ENCODE measurements at regions not wholly inside any gene's neighbourhood (a gene's known extent, or its start where the extent isn't known, plus 50 kb on each side); places are given as distances from the start of the nearest gene placed in this dataset.
A peak's percentile ranks its signal among the peaks of the same experiment; 100 is the strongest.

DNA sequence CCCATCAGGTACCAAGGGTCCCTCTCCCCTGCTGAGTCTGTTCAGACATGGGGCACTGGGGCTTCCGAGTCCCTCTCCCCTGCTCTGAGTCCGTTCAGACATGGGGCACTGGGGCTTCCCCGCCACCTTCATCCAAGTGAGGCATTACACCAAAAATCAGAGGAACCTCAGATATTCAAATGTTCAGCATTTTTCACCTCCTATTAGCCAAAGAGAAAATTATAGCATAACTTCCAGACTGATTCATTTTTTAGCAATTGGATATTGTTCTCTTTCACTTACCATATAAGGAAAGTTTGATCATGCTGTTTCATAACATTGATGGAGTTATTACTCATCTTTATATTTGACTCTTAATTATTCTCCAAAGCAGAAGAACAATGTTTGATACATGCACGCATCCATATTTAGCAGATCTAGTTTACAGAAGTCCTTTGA lies 213.9 kb downstream of the MTHFS start:
- Histone ChIP-seq H3K27me3 (ENCODE audit: low read depth, low read length) (no peaks in the 10 kb centered on the region), H3K36me3 (replicated peaks; ENCODE audit: low read depth, low read length) (no peaks in the 10 kb centered on the region), H3K79me2 (ENCODE audit: low read length) (no peaks in the 10 kb centered on the region), H2AFZ (ENCODE audit: low read depth, low read length) (peak overlapping the region; percentile 77), H3K9ac (ENCODE audit: low read length) (peak overlapping the region; percentile 68), H3K4me3 (ENCODE audit: low read length) (peak overlapping the region; percentile 55), H3K4me2 (ENCODE audit: low read length) (peak overlapping the region; percentile 78), H3K9me3 (ENCODE audit: insufficient read depth, low read length) (no peaks in the 10 kb centered on the region), H4K20me1 (ENCODE audit: insufficient read depth, low read length) (no peaks in the 10 kb centered on the region), H3K4me1 (ENCODE audit: low read length) (peaks cover 57% of the 10 kb centered on the region), H3K27ac (ENCODE audit: low read length) (peak overlapping the region; percentile 64)
- TF ChIP-seq EZH2phosphoT487 (IDR thresholded peaks at IDR 0.05; ENCODE audit: low read depth), result no peak
- TF ChIP-seq, protein P1, sequence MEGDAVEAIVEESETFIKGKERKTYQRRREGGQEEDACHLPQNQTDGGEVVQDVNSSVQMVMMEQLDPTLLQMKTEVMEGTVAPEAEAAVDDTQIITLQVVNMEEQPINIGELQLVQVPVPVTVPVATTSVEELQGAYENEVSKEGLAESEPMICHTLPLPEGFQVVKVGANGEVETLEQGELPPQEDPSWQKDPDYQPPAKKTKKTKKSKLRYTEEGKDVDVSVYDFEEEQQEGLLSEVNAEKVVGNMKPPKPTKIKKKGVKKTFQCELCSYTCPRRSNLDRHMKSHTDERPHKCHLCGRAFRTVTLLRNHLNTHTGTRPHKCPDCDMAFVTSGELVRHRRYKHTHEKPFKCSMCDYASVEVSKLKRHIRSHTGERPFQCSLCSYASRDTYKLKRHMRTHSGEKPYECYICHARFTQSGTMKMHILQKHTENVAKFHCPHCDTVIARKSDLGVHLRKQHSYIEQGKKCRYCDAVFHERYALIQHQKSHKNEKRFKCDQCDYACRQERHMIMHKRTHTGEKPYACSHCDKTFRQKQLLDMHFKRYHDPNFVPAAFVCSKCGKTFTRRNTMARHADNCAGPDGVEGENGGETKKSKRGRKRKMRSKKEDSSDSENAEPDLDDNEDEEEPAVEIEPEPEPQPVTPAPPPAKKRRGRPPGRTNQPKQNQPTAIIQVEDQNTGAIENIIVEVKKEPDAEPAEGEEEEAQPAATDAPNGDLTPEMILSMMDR (IDR thresholded peaks at IDR 0.05; ENCODE audit: low read depth, low read length), result no peak

DNA sequence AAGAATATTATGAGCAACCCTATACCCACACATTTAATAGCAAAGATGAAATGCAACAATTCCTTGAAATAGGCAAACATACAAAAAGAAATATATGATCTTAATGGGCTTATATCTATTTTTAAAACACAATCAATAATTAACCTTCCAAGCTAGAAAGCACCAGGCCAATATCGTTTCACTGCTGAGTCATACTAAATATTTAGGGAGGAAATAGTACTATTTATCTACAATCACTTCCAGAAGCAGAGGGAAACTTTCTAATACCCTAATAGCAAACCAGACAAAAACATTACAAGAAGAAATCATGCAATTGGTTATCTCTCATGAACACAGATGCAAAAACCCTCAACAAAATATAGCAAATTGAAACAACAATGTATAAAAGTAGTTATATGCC lies 207.8 kb downstream of the MTHFS start:
- H2AFZ ChIP-seq (ENCODE audit: low read depth, low read length), result no peak overlapping the region
- TF ChIP-seq, protein P1 (IDR thresholded peaks at IDR 0.05; ENCODE audit: low read depth, low read length), result no peak
- TF ChIP-seq EZH2phosphoT487 (IDR thresholded peaks at IDR 0.05; ENCODE audit: low read depth), result no peak
- no peaks in the 10 kb centered on the region for H4K20me1 ChIP-seq (ENCODE audit: insufficient read depth, low read length)
- no peak overlapping the region; the same call in 1 of the 2 replicates for H3K9ac ChIP-seq (ENCODE audit: low read length)
- no peaks in the 10 kb centered on the region for H3K27me3 ChIP-seq (ENCODE audit: low read depth, low read length)
- H3K9me3 ChIP-seq (ENCODE audit: insufficient read depth, low read length), result no peaks in the 10 kb centered on the region
- H3K79me2 ChIP-seq (ENCODE audit: low read length), result no peaks in the 10 kb centered on the region
- peak overlapping the region; percentile 51 for H3K27ac ChIP-seq (ENCODE audit: low read length)
- peak overlapping the region; percentile 17 for H3K4me3 ChIP-seq (ENCODE audit: low read length)
- peaks cover 23% of the 10 kb centered on the region for H3K4me1 ChIP-seq (ENCODE audit: low read length)
- peak overlapping the region; percentile 66 for H3K4me2 ChIP-seq (ENCODE audit: low read length)
- H3K36me3 ChIP-seq (replicated peaks; ENCODE audit: low read depth, low read length), result no peaks in the 10 kb centered on the region

DNA sequence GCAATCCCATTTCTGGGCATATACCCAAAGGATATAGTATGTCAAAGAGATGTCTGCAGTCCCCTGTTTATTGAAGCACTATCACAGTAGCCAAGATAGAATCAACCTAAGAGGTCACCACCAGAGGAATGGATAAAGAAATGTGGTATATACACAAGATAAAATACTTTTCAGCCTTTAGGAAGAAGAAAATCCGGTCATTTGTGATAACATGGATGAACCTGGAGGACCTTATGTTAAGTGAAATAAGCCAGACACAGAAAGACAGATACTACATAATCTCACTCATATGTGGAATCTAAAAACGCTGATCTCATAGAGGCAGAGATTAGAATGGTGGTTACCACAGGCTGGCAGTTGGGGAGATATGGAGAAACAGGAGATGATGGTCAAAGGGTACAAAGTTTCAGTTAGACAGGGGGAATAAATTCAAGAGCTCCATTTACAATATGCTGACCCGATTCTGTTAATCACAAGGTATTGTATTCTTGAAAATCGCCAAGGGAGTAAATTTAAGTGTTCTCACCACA lies 195.8 kb downstream of the MTHFS start:
- Histone ChIP-seq H3K36me3 (replicated peaks; ENCODE audit: low read depth, low read length) (no peaks in the 10 kb centered on the region), H3K4me3 (ENCODE audit: low read length) (no peak overlapping the region), H4K20me1 (ENCODE audit: insufficient read depth, low read length) (no peaks in the 10 kb centered on the region), H2AFZ (ENCODE audit: low read depth, low read length) (no peak overlapping the region), H3K27ac (ENCODE audit: low read length) (no peak overlapping the region), H3K27me3 (ENCODE audit: low read depth, low read length) (no peaks in the 10 kb centered on the region), H3K9me3 (ENCODE audit: insufficient read depth, low read length) (no peaks in the 10 kb centered on the region), H3K4me2 (ENCODE audit: low read length) (no peak overlapping the region), H3K79me2 (ENCODE audit: low read length) (no peaks in the 10 kb centered on the region), H3K4me1 (ENCODE audit: low read length) (peaks cover 4% of the 10 kb centered on the region; the same call in 1 of the 2 replicates), H3K9ac (ENCODE audit: low read length) (no peak overlapping the region)
- TF ChIP-seq, protein P1 (IDR thresholded peaks at IDR 0.05; ENCODE audit: low read depth, low read length), result no peak
- no peak for TF ChIP-seq EZH2phosphoT487 (IDR thresholded peaks at IDR 0.05; ENCODE audit: low read depth)

DNA sequence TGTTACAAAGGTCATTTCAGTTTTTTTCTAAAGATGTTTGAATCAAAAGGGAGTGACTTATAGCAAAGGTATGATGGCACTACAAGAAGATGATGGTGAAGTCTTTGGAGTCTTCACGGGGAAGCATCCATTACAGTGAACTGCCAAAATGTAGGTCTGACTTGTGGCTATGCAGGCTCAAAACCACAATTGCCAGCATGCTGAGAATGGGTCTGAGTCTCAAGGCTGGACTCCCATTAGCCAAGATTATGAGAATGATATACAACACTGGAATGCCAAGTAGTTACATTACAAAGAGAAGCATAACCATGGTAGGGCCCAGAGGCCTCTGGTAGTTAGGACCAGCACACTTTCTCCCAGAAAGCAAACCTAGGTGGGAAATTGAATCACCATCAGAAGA lies 194.2 kb downstream of the MTHFS start:
- no peak overlapping the region for H3K4me2 ChIP-seq (ENCODE audit: low read length)
- peaks cover 4% of the 10 kb centered on the region; the same call in 1 of the 2 replicates for H3K4me1 ChIP-seq (ENCODE audit: low read length)

More for the DNA sequence above, 194.2 kb downstream of the MTHFS start:
- Histone ChIP-seq H3K27ac (ENCODE audit: low read length) (no peak overlapping the region), H3K36me3 (replicated peaks; ENCODE audit: low read depth, low read length) (no peaks in the 10 kb centered on the region), H2AFZ (ENCODE audit: low read depth, low read length) (no peak overlapping the region), H3K79me2 (ENCODE audit: low read length) (no peaks in the 10 kb centered on the region), H3K9ac (ENCODE audit: low read length) (no peak overlapping the region), H4K20me1 (ENCODE audit: insufficient read depth, low read length) (no peaks in the 10 kb centered on the region), H3K27me3 (ENCODE audit: low read depth, low read length) (no peaks in the 10 kb centered on the region), H3K9me3 (ENCODE audit: insufficient read depth, low read length) (no peaks in the 10 kb centered on the region), H3K4me3 (ENCODE audit: low read length) (no peak overlapping the region)
- TF ChIP-seq, protein P1 (IDR thresholded peaks at IDR 0.05; ENCODE audit: low read depth, low read length), result no peak
- no peak for TF ChIP-seq EZH2phosphoT487 (IDR thresholded peaks at IDR 0.05; ENCODE audit: low read depth)
